HUES6 (cell line): ENCODE measurements at regions not wholly inside any gene's neighbourhood (a gene's known extent, or its start where the extent isn't known, plus 50 kb on each side); places are given as distances from the start of the nearest gene placed in this dataset.
"Not testable (repeated sequence)": the region's sequence is repeated elsewhere in the genome, so short reads cannot be mapped to it uniquely, and the experiment has no call there.

Experiments
- H3K27ac ChIP-seq: 2 replicates; pipeline ENCODE4 v1.7.0; 2013; ENCODE audit warnings: low read depth, mild to moderate bottlenecking, low read length, inconsistent platforms
- H3K27me3 ChIP-seq: 2 replicates; pipeline ENCODE4 v1.6.1; 2013; ENCODE audit warnings: low read length; ENCODE audit not compliant: control insufficient read depth, insufficient read depth
- H3K36me3 ChIP-seq: 2 replicates; pipeline ENCODE4 v1.6.1; 2013; ENCODE audit warnings: low read length; ENCODE audit not compliant: control insufficient read depth, insufficient read depth
- H3K4me1 ChIP-seq: 2 replicates; pipeline ENCODE4 v1.6.1; 2013; ENCODE audit warnings: low read length; ENCODE audit not compliant: control insufficient read depth, insufficient read depth
- H3K4me3 ChIP-seq: 2 replicates; pipeline ENCODE4 v1.5.1; 2013; ENCODE audit warnings: low read depth, low read length
- H3K9ac ChIP-seq: one replicate; pipeline ENCODE4 v1.6.1; 2013; ENCODE audit warnings: mild to moderate bottlenecking, low read length
- H3K9me3 ChIP-seq: 2 replicates; pipeline ENCODE4 v1.6.1; 2013; ENCODE audit warnings: low read depth, low read length; ENCODE audit not compliant: control insufficient read depth, insufficient read depth

- Histone ChIP-seq H3K27me3 (no peaks in the 10 kb centered on the region), H3K9me3 (no peaks in the 10 kb centered on the region), H3K9ac (no peak overlapping the region), H3K4me3 (no peak overlapping the region), H3K36me3 (no peaks in the 10 kb centered on the region), H3K27ac (no peak overlapping the region), H3K4me1 (peaks cover 4% of the 10 kb centered on the region; the same call in 1 of the 2 replicates)
Measured at GRCh38 chr10:131548176-131548575, 236.7 kb upstream of the TCERG1L start.

GRCh38 chr10:131549116-131549515 lies 237.6 kb upstream of the TCERG1L start:
- Histone ChIP-seq H3K36me3 (no peaks in the 10 kb centered on the region), H3K9ac (no peak overlapping the region), H3K27me3 (no peaks in the 10 kb centered on the region), H3K4me3 (no peak overlapping the region), H3K9me3 (no peaks in the 10 kb centered on the region), H3K27ac (no peak overlapping the region), H3K4me1 (peaks cover 4% of the 10 kb centered on the region; the same call in 1 of the 2 replicates)

DNA sequence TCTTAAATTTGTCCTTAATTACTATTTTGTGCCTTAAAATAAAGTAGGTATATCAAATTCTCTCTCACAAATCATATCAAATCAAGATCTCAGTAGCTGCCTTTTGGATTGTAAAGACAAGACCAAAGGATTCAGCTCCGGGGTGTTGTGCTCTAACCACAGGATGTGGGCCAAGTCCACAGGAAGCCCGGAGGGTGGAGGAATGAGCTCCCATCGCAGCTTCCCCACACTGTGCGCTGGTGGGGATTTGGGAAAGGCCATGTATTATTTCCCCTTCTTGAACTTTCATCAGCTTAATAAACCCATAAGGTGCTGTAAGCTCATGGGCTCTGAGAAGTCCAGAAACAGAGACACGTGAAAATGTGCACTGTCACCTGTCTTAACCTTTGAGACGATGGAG lies 241.6 kb upstream of the TCERG1L start:
- Histone ChIP-seq H3K9me3 (no peaks in the 10 kb centered on the region), H3K27me3 (no peaks in the 10 kb centered on the region), H3K4me1 (no peaks in the 10 kb centered on the region), H3K4me3 (no peak overlapping the region), H3K36me3 (no peaks in the 10 kb centered on the region), H3K9ac (no peak overlapping the region), H3K27ac (no peak overlapping the region)

- no peaks in the 10 kb centered on the region for H3K27me3 ChIP-seq
- no peak overlapping the region for H3K27ac ChIP-seq
- H3K4me1 ChIP-seq: no peaks in the 10 kb centered on the region
- no peaks in the 10 kb centered on the region for H3K9me3 ChIP-seq
- H3K4me3 ChIP-seq: no peak overlapping the region
- H3K36me3 ChIP-seq: no peaks in the 10 kb centered on the region
- no peak overlapping the region for H3K9ac ChIP-seq
Measured at GRCh38 chr10:131553581-131553980, 242.1 kb upstream of the TCERG1L start.

DNA sequence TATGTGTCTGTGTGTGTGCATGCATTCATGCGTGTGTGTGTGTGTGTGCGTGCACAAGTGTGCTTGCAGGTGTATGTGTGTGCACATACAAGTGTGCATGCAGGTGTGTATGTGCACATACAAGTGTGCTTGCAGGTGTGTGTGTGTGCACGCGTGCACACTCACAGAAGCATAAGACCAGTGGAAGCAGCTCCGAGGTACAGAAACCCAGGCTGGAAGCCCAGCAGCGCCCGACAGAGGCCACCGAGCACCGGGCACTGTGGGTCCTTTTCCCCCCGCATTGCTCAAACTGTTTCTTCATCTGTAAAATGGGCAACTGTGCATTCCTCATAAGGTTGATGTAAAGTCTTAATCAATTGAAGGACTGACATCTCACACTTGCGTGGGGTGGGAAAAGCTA lies 243.3 kb upstream of the TCERG1L start:
- H3K27ac ChIP-seq: no peak overlapping the region
- no peaks in the 10 kb centered on the region for H3K36me3 ChIP-seq
- no peaks in the 10 kb centered on the region for H3K9me3 ChIP-seq
- no peaks in the 10 kb centered on the region for H3K27me3 ChIP-seq
- no peak overlapping the region for H3K9ac ChIP-seq
- no peak overlapping the region for H3K4me3 ChIP-seq
- no peaks in the 10 kb centered on the region for H3K4me1 ChIP-seq

DNA sequence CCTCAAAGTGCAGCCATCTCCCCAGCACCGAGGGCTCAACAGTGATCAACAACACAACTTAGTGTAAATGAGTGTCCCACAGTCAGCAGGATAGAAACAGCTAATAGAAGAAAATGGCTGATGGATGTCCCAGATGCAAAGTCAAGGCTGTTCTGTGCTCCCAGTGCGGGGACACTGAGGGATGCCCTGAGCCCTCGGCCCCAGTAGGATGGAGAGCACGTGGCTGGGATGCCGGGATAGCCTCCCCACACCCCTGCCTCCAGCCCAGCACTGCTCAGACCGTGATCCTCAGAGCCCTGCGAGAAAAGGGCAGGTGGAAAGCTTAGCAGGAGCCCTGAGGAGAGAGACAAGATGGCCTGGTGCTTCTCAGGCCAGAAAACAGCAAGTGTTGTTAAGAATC lies 243.9 kb upstream of the TCERG1L start:
- no peak overlapping the region for H3K9ac ChIP-seq
- no peak overlapping the region for H3K27ac ChIP-seq
- no peak overlapping the region for H3K4me3 ChIP-seq
- no peaks in the 10 kb centered on the region for H3K36me3 ChIP-seq
- H3K9me3 ChIP-seq: no peaks in the 10 kb centered on the region
- H3K27me3 ChIP-seq: no peaks in the 10 kb centered on the region
- H3K4me1 ChIP-seq: no peaks in the 10 kb centered on the region

GRCh38 chr10:131556061-131556896 lies 244.8 kb upstream of the TCERG1L start:
- H3K36me3 ChIP-seq: no peaks in the 10 kb centered on the region
- H3K4me1 ChIP-seq: no peaks in the 10 kb centered on the region
- H3K4me3 ChIP-seq: no peak overlapping the region
- no peaks in the 10 kb centered on the region for H3K9me3 ChIP-seq
- H3K27ac ChIP-seq: no peak overlapping the region
- H3K9ac ChIP-seq: no peak overlapping the region
- no peaks in the 10 kb centered on the region for H3K27me3 ChIP-seq

- Histone ChIP-seq H3K4me3 (no peak overlapping the region), H3K36me3 (no peaks in the 10 kb centered on the region), H3K4me1 (no peaks in the 10 kb centered on the region), H3K27me3 (no peaks in the 10 kb centered on the region), H3K9me3 (no peaks in the 10 kb centered on the region), H3K9ac (no peak overlapping the region), H3K27ac (no peak overlapping the region)
Measured at GRCh38 chr10:131556897-131557495, 245.5 kb upstream of the TCERG1L start.

DNA sequence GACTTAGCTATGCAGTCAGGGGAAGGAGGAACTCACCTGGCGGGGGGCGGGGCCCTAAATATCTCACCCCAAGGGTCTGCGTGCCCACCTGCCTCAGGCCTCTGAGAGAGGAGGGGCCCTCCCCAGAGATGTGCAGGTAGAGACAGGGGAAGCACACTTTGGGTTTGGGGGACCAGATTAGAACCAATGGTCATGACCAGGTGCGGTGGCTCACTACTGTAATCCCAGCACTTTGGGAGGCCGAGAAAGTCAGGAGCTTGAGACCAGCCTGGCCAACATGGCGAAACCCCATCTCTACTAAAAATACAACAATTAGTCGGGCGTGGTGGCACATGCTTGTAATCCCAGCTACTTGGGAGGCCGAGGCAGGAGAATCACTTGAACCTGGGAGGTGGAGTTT lies 246.4 kb upstream of the TCERG1L start:
- H3K9me3 ChIP-seq, H3K9ac ChIP-seq, H3K4me1 ChIP-seq, H3K27me3 ChIP-seq, H3K4me3 ChIP-seq, H3K36me3 ChIP-seq, H3K27ac ChIP-seq: not testable (repeated sequence)

DNA sequence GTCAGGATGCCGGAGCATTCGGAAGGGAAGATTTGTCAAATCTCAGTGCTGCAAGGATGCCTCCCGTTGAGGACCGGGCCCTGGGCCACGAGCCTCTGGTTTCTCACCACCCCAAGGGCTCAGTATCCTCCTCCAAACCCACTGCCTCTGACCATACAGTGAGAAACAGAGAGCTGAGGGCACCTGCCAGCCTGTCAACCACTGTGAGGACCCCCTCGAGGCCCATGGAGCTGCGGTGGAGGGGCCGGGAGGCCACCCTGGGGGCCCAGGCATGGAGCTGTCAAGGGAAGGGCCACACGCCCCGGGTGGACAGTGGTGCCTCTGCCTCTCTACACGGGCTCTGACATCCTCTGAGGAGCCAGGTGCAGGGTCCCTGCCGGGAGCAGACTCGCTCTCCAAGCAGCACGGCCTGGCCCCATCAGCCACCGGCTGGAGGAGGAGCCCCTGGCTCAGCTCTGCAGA lies 248.0 kb upstream of the TCERG1L start:
- H3K4me1 ChIP-seq: no peaks in the 10 kb centered on the region
- H3K9me3 ChIP-seq: no peaks in the 10 kb centered on the region
- no peaks in the 10 kb centered on the region for H3K27me3 ChIP-seq

GRCh38 chr10:131560166-131560565 lies 248.6 kb upstream of the TCERG1L start:
- Histone ChIP-seq H3K27ac (no peak overlapping the region), H3K27me3 (no peaks in the 10 kb centered on the region), H3K9ac (no peak overlapping the region), H3K4me1 (no peaks in the 10 kb centered on the region), H3K36me3 (no peaks in the 10 kb centered on the region), H3K4me3 (no peak overlapping the region), H3K9me3 (no peaks in the 10 kb centered on the region)

More for the DNA sequence above, 248.0 kb upstream of the TCERG1L start:
- no peak overlapping the region for H3K4me3 ChIP-seq
- no peak overlapping the region for H3K27ac ChIP-seq
- H3K36me3 ChIP-seq: no peaks in the 10 kb centered on the region
- H3K9ac ChIP-seq: no peak overlapping the region
